Transverse colon (tissue), 4 donors: ENCODE measurements at regions not wholly inside any gene's neighbourhood (a gene's known extent, or its start where the extent isn't known, plus 50 kb on each side); places are given as distances from the start of the nearest gene placed in this dataset.

Source experiments
- DNase-seq: peaks from one replicate; pipeline ENCODE4 v3.0.0-alpha.2; 2019
- H3K27ac ChIP-seq, 4 donors: fragments of 200-600 bp; sonication (generic); 2 replicates each; pipeline ENCODE4 v1.5.1; 2016 to 2018; ENCODE audit warnings: inconsistent platforms in 4 of 4
- H3K27me3 ChIP-seq: fragments of 200-600 bp; sonication (generic); 2 replicates; pipeline ENCODE4 v1.5.1; 2017; ENCODE audit warnings: inconsistent platforms
- H3K36me3 ChIP-seq, 4 donors: fragments of 200-600 bp; sonication (generic); 2 replicates each; pipeline ENCODE4 v1.5.1; 2017 to 2019; ENCODE audit warnings: inconsistent platforms in 4 of 4
- H3K4me1 ChIP-seq, 4 donors: fragments of 200-600 bp; sonication (generic); 2 replicates each; pipeline ENCODE4 v1.5.1; 2017 to 2020; ENCODE audit warnings: inconsistent platforms in 4 of 4
- H3K4me3 ChIP-seq, 4 donors: fragments of 200-600 bp; sonication (generic); 1 replicate in 1 of 4; 2 replicates in 3 of 4; pipeline versions ENCODE4 v1.5.1 to v1.6.1; 2017 to 2019; ENCODE audit warnings: inconsistent platforms in 4 of 4
- H3K9me3 ChIP-seq, 2 donors: fragments of 200-600 bp; sonication (generic); 2 replicates each; pipeline ENCODE4 v1.5.1; 2017 to 2019; ENCODE audit warnings: inconsistent platforms in 2 of 2
- CTCF ChIP-seq, 5 experiments: fragments of 200-600 bp in 3 of 5; fragments of 450-650 bp in 2 of 5; sonication (generic) in 3 of 5; IDR thresholded peaks; 1 replicate in 2 of 5; 2 replicates in 3 of 5; pipeline ENCODE4 v1.5.1; 2016 to 2017; ENCODE audit warnings: antibody characterized with exemption in 5 of 5, inconsistent platforms in 3 of 5, mild to moderate bottlenecking in 2 of 5, moderate library complexity in 1 of 5
- EP300 ChIP-seq: sonication (generic); formaldehyde crosslinking; IDR thresholded peaks from one replicate; pipeline ENCODE4 v1.6.1; 2017; ENCODE audit warnings: antibody characterized with exemption, low read depth
- POLR2A ChIP-seq: fragments of 450-650 bp; IDR thresholded peaks from one replicate; pipeline ENCODE4 v1.6.1; 2016; ENCODE audit warnings: antibody characterized with exemption, mild to moderate bottlenecking, moderate library complexity
- POLR2AphosphoS5 ChIP-seq, 3 donors: sonication (generic); formaldehyde crosslinking; IDR thresholded peaks; one replicate each; pipeline ENCODE4 v1.6.1; 2016; ENCODE audit warnings: antibody characterized with exemption in 3 of 3
- WGBS, 2 donors: methylation state at CpG; one replicate each; pipeline ENCODE4 v1.1.5; 2018; ENCODE audit warnings: low coverage in 1 of 2; 5-methylcytosine and 5-hydroxymethylcytosine counted together
- in situ Hi-C, 4 donors: fragments of 200-750 bp; cut with MboI; loops; one replicate each; pipeline versions ENCODE4 v1.15.0 to v1.15.1; 2017; ENCODE audit warnings: low sequenced_read_pairs in 3 of 4, low pct_ligation_motif_present in 1 of 4, low pct_unique_long_range_greater_than_20kb in 1 of 4
- intact Hi-C: fragments of 100-400 bp; cut with DNase I; formaldehyde crosslinking; loops from one replicate; pipeline ENCODE4 v1.15.1; 2023; ENCODE audit warnings: low total_unique reads
- small RNA-seq, 4 donors: library from RNA; depleted of rRNA; stranded (forward); fragments of <200 nt; gene quantifications; one replicate each; pipeline ENCODE3, GENCODE V24; 2016

- in situ Hi-C loops, result no loop called here
- no peaks in the 10 kb centered on the region for H3K4me1 ChIP-seq
- no peak for DNase-seq
- H3K9me3 ChIP-seq, result no peaks in the 10 kb centered on the region
- TF ChIP-seq POLR2A (no peak), CTCF (IDR thresholded peaks at IDR 0.05) (no peak), POLR2AphosphoS5 (IDR thresholded peaks at IDR 0.05) (no peak), EP300 (no peak)
- WGBS, 2 donors, result 61 to 68% methylated on average over 4 of the region's 4 CpGs
- no peak overlapping the region for H3K4me3 ChIP-seq
- no peaks in the 10 kb centered on the region for H3K36me3 ChIP-seq
- intact Hi-C loops, result no loop called here
- H3K27me3 ChIP-seq, result no peaks in the 10 kb centered on the region
- no peak overlapping the region for H3K27ac ChIP-seq
Observed at GRCh38 chr18:55647331-55647730, 59.3 kb upstream of the TCF4 start.

GRCh38 chr18:55642191-55642590, 54.2 kb upstream of the TCF4 start:
- H3K4me3 ChIP-seq, result no peak overlapping the region
- DNase-seq, result no peak
- 30% methylated on average over 2 of the region's 2 CpGs for WGBS, 2 donors
- H3K9me3 ChIP-seq, result peaks cover 0 to 6% of the 10 kb centered on the region in 2 donors
- intact Hi-C loops, result no loop called here
- no peaks in the 10 kb centered on the region for H3K4me1 ChIP-seq
- H3K36me3 ChIP-seq, result no peaks in the 10 kb centered on the region
- no peaks in the 10 kb centered on the region for H3K27me3 ChIP-seq
- no peak for TF ChIP-seq CTCF (IDR thresholded peaks at IDR 0.05)
- TF ChIP-seq POLR2A, result no peak
- TF ChIP-seq EP300, result no peak
- no peak for TF ChIP-seq POLR2AphosphoS5 (IDR thresholded peaks at IDR 0.05)
- no peak overlapping the region for H3K27ac ChIP-seq
- in situ Hi-C loops, result no loop called here

- H3K9me3 ChIP-seq, result peaks cover 0 to 6% of the 10 kb centered on the region in 2 donors
- H3K27ac ChIP-seq, result no peak overlapping the region
- intact Hi-C loops (no loop called here), in situ Hi-C loops (no loop called here)
- TF ChIP-seq POLR2A (no peak), EP300 (no peak), CTCF (IDR thresholded peaks at IDR 0.05) (no peak), POLR2AphosphoS5 (IDR thresholded peaks at IDR 0.05) (no peak)
- DNase-seq, result no peak
- 73 to 83% methylated on average over 4 of the region's 4 CpGs for WGBS, 2 donors
- no peaks in the 10 kb centered on the region for H3K4me1 ChIP-seq
- no peaks in the 10 kb centered on the region for H3K36me3 ChIP-seq
- no peaks in the 10 kb centered on the region for H3K27me3 ChIP-seq
- no peak overlapping the region for H3K4me3 ChIP-seq
Observed at GRCh38 chr18:55641486-55641885, 53.5 kb upstream of the TCF4 start.

Small RNA genes in the stretch of these regions (small RNA-seq; reads per million reads assigned to genes)
- 0 reads per million in 4 donors for gene RF00045
